Stimulated activated CD4-positive, alpha-beta T cell treated with anti-CD3 and anti-CD28 coated beads, Interleukin-15, amount 100 ng/mL, for 1 hour (primary cell): ENCODE measurements at regions not wholly inside any gene's neighbourhood (a gene's known extent, or its start where the extent isn't known, plus 50 kb on each side); places are given as distances from the start of the nearest gene placed in this dataset.
"Not testable (repeated sequence)": the region's sequence is repeated elsewhere in the genome, so short reads cannot be mapped to it uniquely, and the experiment has no call there.

Source experiments
- DNase-seq, 2 donors: peaks; one replicate each; pipeline ENCODE4 v3.0.0-alpha.2; 2020; ENCODE audit warnings: low read depth in 1 of 2, low spot score in 1 of 2

- DNase-seq: no peak
Observed at GRCh38 chr7:69301253-69301652, 297.0 kb upstream of the AUTS2 start.

GRCh38 chr7:69309601-69310000 is 288.7 kb upstream of the AUTS2 start:
- DNase-seq: no peak

DNA sequence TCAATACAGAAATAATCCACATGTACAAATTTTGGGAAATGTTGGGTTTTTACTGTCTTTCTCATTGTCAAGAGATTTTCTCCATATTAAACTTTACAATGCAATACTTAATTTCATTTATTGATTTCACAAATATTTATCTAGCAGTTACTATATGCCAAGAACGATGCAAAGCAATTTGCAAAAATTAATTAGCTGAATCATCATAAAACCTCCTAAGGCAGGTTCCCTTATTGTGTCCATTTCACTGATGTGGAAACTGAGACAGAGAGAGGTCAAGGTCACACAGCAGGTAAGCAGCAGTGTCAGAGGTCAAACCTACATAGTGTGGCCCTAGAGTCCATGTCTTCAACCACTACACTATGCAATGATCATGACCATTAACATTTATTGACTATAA is 286.8 kb upstream of the AUTS2 start:
- DNase-seq: no peak

- DNase-seq: not testable (repeated sequence)
Observed at GRCh38 chr7:69313852-69314251, 284.4 kb upstream of the AUTS2 start.

- DNase-seq: no peak
Observed at GRCh38 chr7:69318794-69319193, 279.5 kb upstream of the AUTS2 start.

DNA sequence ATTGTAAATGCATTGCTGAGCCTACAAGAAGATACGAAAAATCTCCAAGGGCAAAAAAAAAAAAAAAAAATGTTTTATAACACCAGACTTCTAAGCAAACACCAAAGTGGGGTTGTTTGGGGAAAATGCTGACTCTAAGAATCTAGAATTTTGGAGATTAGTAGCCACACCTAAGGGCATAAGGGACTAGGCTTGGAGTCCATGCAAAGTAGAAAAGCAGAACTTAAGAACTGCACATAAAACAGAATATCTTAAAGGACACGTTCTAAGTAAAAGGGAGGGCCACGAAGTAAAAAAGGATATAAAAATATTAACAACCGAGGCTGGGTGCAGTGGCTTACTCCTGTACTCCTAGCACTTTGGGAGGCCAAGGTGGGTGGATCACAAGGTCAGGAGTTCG is 269.8 kb upstream of the AUTS2 start:
- DNase-seq: no peak

DNA sequence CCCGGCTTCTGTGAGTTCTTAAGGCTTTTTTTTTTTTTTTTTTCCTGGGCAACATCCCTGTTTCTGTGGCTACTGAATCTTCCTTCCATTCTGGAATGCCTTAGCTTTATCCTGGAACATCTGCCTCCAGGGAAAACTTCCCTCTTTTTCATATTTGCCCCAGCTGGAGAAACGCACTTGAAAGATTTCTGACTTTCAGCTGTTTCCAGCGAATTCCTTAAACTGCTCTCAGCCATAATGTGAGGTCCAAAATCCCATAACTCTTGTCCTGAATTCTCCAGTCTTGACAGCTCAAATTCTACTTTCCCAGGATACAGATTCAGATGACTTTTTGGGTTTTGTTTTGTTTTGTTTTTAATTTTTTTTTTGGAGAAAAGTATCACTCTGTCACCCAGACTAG is 263.6 kb upstream of the AUTS2 start:
- DNase-seq: no peak

GRCh38 chr7:69335331-69335730 is 262.9 kb upstream of the AUTS2 start:
- DNase-seq: no peak

DNA sequence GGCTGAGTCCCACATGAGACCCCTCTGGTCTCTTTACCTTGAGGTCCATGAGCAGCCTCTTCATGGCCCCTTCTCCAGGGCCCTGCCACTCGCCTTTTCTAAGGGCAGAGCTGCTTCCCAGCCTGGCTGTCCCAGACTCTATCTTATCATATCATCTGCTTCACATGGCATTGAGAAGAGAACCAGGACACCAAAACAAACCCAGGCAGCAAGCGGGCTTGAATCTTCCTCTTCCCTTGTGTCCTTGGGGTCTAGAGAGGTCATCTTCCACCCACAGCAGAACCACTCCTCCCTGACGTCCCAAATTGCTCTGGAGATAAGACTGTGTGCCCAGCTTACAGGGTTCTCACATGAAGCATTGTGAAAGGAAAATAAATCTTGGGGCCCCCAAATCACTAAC is 261.3 kb upstream of the AUTS2 start:
- no peak for DNase-seq

- no peak for DNase-seq
Observed at GRCh38 chr7:69338144-69338543, 260.1 kb upstream of the AUTS2 start.

DNA sequence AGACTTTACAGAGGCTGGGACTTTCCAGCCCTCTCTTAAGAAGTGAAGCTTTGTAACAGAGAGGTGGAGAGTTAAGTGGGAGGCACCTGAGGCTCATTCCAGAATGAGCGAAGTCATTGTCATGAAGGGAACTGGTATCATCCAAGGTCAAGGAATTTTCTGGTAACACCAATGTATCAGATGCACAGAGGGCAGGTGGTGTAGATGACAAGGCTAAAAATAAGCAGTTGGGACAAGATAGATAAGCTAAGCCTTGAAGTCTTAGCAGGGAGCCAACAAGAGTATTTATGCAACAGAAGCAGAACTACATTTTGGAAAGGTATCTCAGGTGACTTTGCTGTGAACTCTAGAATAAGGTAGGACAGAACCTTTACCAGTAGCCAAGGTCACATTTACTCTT is 257.0 kb upstream of the AUTS2 start:
- DNase-seq: no peak

DNA sequence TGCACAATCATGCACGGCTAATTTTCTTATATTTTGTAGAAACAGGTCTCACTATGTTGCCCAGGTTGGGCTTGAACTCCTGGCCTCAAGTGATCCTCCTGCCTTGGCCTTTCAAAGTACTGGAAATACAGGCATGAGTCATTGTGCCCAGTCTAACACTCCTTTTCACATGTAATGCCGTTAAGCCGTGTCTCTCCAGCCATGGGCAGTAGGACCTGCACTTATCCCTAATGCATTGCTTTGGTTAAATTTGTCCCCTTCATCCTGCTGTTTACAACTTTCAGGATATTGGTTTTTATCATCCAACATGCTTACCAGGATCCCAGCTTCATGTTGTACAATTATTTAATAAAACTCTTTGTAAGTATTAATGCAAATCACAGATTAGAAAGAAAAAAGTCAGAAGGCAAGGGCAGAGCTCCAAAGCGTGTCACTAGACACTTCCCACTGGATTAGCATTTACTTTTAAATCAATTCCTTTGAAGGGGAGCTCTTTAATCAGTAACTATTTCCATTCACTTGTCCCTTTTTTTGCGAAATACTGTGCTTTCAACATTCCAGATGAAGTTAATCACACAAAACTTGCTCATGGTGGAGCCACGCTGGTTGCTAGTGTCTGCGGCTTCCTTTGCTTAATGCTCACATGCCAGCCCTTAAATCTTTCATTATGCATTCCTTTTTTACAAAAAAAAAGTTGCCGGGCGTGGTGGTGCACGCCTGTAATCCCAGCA is 256.0 kb upstream of the AUTS2 start:
- DNase-seq: no peak

DNA sequence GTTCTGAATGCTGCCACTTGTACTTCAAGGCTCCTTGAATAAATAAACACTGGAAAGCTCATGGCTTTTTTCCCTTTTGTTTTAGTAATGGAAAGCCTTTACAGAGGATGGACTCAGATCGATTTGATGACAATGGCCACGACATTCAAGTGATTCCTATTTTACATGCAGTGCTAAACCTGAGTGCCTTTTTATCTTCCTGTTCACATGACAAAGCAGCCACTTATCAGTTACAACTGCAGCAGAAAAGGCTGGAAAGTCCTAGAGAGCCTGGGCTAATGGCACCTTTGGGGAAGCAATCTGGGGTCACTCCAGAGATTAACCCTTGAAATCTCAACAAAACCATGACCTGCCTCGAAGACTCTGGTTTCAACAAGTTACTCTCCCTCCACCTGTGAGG is 249.0 kb upstream of the AUTS2 start:
- DNase-seq: no peak

DNA sequence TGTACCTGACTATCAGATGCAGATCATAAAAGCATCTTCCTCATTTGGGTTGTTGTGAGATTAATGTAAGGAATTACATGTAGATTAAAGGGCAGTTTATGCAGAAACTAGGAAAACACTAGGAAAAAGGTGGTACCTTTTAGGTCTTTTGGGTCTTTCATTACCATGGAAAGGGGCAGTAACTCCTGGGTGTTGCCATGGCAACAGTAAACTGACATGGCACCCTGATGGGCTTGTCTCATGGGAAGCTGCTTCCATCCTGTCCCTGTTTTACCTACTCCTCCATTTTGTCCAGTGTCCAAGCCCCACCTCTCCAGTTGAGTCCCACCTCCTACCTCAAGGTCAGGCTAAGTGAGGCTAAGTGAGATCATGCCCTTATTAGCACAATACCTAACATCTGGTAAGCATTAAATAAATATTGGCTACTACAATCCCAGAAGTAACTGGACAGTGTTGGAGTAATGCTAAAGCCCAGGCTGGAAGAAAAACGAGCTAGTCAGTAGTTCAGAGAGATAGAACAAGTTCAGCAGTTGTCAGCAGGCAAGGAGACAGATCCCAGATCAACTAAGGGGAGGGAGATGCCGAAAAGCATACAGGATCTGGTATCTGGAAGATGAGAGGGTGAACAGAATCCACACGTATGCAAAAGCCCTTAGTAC is 240.0 kb upstream of the AUTS2 start:
- no peak for DNase-seq

DNA sequence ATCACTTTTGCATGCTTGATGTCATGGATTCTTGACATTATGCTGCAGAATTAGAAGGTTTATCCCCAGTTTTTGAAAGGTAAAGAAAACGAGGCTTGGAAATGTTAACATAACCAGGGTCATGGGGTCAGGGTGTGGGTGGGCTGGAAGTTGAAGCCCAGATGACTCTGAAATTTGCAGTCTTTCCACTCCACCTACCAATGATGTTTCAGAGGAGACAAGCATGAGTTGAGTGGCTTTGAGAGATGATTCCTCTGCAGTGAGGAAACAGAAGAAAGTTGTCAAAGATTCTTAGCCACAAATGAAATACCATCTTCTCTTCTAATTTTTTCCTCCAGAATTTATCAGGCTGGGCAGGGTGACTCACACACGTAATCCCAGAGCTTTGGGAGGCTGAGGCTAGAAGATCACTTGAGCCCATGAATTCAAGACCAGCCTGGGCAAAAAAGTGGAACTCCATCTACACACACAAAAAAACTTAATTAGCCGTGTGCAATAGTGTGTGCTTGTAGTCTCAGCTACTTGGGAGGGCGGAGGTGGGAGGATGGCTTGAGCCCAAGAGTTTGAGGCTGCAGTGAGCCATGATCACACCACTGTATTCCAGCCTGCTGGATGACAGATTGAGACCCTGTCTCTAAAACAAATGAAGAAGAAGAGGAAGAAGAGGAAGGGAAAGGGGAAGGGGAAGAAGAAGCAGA is 239.1 kb upstream of the AUTS2 start:
- DNase-seq: no peak

GRCh38 chr7:69360913-69361312 is 237.4 kb upstream of the AUTS2 start:
- DNase-seq: no peak

GRCh38 chr7:69363136-69363535 is 235.1 kb upstream of the AUTS2 start:
- no peak for DNase-seq

DNA sequence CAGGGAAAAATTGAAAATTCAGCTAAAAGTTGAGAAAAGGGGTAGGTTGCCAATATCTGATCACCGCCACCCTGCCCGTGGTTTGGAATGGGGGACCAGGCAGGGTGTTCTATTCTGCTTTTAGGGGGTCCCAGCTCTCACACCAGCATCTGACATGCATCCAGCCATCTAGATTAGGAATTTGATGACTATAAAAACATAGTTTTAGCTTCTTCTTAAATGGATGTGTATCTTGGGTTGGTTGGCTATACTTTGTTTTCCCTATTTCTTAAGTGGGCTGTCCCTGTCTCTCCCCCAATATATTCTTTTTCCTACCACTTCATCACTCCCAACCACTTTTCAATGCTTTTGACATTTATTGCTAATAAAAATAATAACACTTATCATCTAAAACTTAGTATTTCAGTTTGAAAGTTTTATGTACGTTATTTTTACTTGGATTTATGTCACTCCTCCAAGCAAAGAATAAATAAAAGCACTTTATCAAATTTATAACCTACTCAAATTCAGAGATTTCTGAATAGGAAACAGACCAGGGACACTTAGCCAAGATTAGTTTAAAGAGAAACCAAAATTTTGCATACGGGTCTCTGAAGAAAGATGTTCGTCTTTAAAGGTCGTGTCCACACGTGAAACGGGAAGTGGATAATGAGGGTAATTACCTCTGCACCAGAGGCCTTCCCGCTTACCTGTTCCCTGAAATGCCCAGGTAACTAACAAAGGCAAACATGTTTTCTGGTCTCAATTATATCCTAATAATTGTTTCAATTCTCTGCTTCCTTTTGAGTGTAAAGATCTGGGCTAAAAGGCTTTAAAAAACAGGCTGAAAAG is 233.2 kb upstream of the AUTS2 start:
- no peak for DNase-seq

- DNase-seq: no peak
Observed at GRCh38 chr7:69365651-69366192, 232.6 kb upstream of the AUTS2 start.

DNA sequence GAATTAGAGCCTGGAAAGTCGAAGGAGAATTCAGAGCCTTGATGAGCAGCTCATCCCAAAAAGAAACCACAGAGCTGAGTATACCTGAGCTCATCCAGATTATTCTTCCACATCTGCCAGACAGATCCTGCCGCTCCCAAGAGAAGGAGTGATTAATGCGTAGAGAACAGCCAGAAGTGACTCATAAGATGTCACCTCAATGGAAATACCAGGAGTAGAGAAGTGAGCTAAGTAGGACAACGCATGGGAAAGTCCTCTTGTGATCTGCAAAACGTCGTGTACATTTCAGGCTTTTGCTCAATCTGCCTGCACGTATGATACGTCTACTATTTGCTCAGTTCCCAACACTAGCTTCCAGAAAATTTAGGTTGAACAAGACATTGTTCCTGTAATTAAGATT is 230.5 kb upstream of the AUTS2 start:
- no peak for DNase-seq
